B cell (primary cell): ENCODE measurements at regions not wholly inside any gene's neighbourhood (a gene's known extent, or its start where the extent isn't known, plus 50 kb on each side); places are given as distances from the start of the nearest gene placed in this dataset.

Experiments
- ATAC-seq: fragments of 200-7000 bp; cut with Tn5 transposase; one replicate; pipeline ENCODE4 v1.10.0; 2021; ENCODE audit warnings: low read depth, mild to moderate bottlenecking, moderate number of reproducible peaks, moderate library complexity
- CTCF ChIA-PET: fragments of 350-600 bp; sonication (Branson Sonifier 250); formaldehyde crosslinking; loops from one replicate; lab custom pipeline; 2021; ENCODE audit warnings: antibody characterized with exemption, inconsistent platforms; lab: Charles Lee
- POLR2A ChIA-PET: fragments of 350-600 bp; sonication (Branson Sonifier 250); formaldehyde crosslinking; loops from one replicate; lab custom pipeline; 2021; ENCODE audit warnings: antibody characterized with exemption; lab: Charles Lee
- DNase-seq: peaks from one replicate; pipeline ENCODE4 v3.0.0; 2013
- H2AFZ ChIP-seq: 2 replicates; pipeline ENCODE4 v1.6.1; 2012; ENCODE audit warnings: mild to moderate bottlenecking, low read depth, low read length; ENCODE audit not compliant: insufficient read depth, poor library complexity, severe bottlenecking
- H3K27ac ChIP-seq, 2 donors: 1 replicate in 1 of 2; 2 replicates in 1 of 2; pipeline ENCODE4 v1.5.1; 2012 to 2013; ENCODE audit warnings: low read length in 2 of 2, mild to moderate bottlenecking in 2 of 2, moderate library complexity in 1 of 2
- H3K27me3 ChIP-seq, 4 experiments: fragments of 200-600 bp in 1 of 4; sonication (generic) in 1 of 4; replicated peaks in 1 of 4; 1 replicate in 2 of 4; 2 replicates in 2 of 4; pipeline versions ENCODE4 v1.6.1 to v1.7.0; 2013 to 2016; ENCODE audit warnings: low read length in 3 of 4, mild to moderate bottlenecking in 2 of 4, mixed read lengths in 1 of 4, moderate library complexity in 1 of 4; ENCODE audit not compliant: insufficient read depth in 4 of 4, control insufficient read depth in 3 of 4; ENCODE audit errors: control extremely low read depth in 1 of 4
- H3K36me3 ChIP-seq, 2 experiments: replicated peaks in 1 of 2; 1 replicate in 1 of 2; 2 replicates in 1 of 2; pipeline versions ENCODE4 v1.6.1 to v1.7.1; 2013; ENCODE audit warnings: low read length in 1 of 2; ENCODE audit not compliant: insufficient read depth in 2 of 2, control insufficient read depth in 1 of 2; ENCODE audit errors: control extremely low read depth in 1 of 2, extremely low read depth in 1 of 2
- H3K4me1 ChIP-seq, 2 donors: fragments of 200-600 bp in 1 of 2; sonication (generic) in 1 of 2; 1 replicate in 1 of 2; 2 replicates in 1 of 2; pipeline versions ENCODE4 v1.5.1 to v1.6.1; 2013 to 2017; ENCODE audit warnings: low read length in 2 of 2; ENCODE audit not compliant: control insufficient read depth in 2 of 2, insufficient read depth in 2 of 2
- H3K4me2 ChIP-seq: replicated peaks from 2 replicates; pipeline ENCODE3; 2012; ENCODE audit warnings: mild to moderate bottlenecking, low read depth, low read length; ENCODE audit not compliant: poor library complexity, severe bottlenecking
- H3K4me3 ChIP-seq, 5 experiments: fragments of 200-600 bp in 1 of 5; sonication (generic) in 1 of 5; 1 replicate in 3 of 5; 2 replicates in 2 of 5; pipeline versions ENCODE4 v1.5.1 to v1.7.0; 2011 to 2016; ENCODE audit warnings: low read length in 4 of 5, mild to moderate bottlenecking in 4 of 5, low read depth in 2 of 5, control low read depth in 1 of 5, moderate library complexity in 1 of 5; ENCODE audit not compliant: insufficient read depth in 1 of 5; ENCODE audit errors: control extremely low read depth in 1 of 5, extremely low read depth in 1 of 5
- H3K79me2 ChIP-seq: fragments of 200-600 bp; sonication (generic); one replicate; pipeline ENCODE4 v1.6.0; 2016; ENCODE audit warnings: low read length; ENCODE audit not compliant: control insufficient read depth, insufficient read depth
- H3K9ac ChIP-seq: fragments of 200-600 bp; sonication (generic); 2 replicates; pipeline ENCODE4 v1.6.1; 2017; ENCODE audit warnings: mild to moderate bottlenecking, low read length, moderate library complexity
- H3K9me3 ChIP-seq, 3 donors: one replicate each; pipeline versions ENCODE4 v1.6.1 to v1.7.1; 2013; ENCODE audit warnings: low read length in 2 of 3; ENCODE audit not compliant: control insufficient read depth in 2 of 3, insufficient read depth in 1 of 3; ENCODE audit errors: control extremely low read depth in 1 of 3
- H4K20me1 ChIP-seq: 2 replicates; pipeline ENCODE4 v1.6.0; 2012; ENCODE audit warnings: mild to moderate bottlenecking, low read length; ENCODE audit not compliant: insufficient read depth, control insufficient read depth, poor library complexity, severe bottlenecking
- H3K27ac Mint-ChIP-seq: one replicate; pipeline ENCODE4 v1.8.0; 2021; ENCODE audit warnings: mixed read lengths
- H3K27me3 Mint-ChIP-seq: one replicate; pipeline ENCODE4 v1.8.0; 2021; ENCODE audit warnings: mixed read lengths
- H3K4me1 Mint-ChIP-seq: one replicate; pipeline ENCODE4 v1.8.0; 2021; ENCODE audit warnings: mixed read lengths
- H3K4me3 Mint-ChIP-seq: one replicate; pipeline ENCODE4 v1.8.0; 2021; ENCODE audit warnings: mixed read lengths
- H3K9me3 Mint-ChIP-seq: one replicate; pipeline ENCODE4 v1.8.0; 2022; ENCODE audit warnings: mixed read lengths; ENCODE audit not compliant: insufficient read depth
- CTCF ChIP-seq: fragments of 200-600 bp; IDR thresholded peaks from one replicate; pipeline ENCODE4 v1.8.0; 2022; ENCODE audit warnings: antibody characterized with exemption, mild to moderate bottlenecking
- EZH2 ChIP-seq: IDR thresholded peaks from 2 replicates; pipeline ENCODE4 v1.6.1; 2012; ENCODE audit warnings: borderline replicate concordance, low read depth, mild to moderate bottlenecking, moderate library complexity, low read length; ENCODE audit not compliant: insufficient read depth, poor library complexity, severe bottlenecking
- WGBS: methylation state at CpG from one replicate; pipeline ENCODE4 v1.1.5; 2013; ENCODE audit warnings: missing lambda C conversion rate; ENCODE audit not compliant: insufficient coverage; 5-methylcytosine and 5-hydroxymethylcytosine counted together
- intact Hi-C: fragments of 100-400 bp; cut with micrococcal nuclease; formaldehyde crosslinking; loops from one replicate; pipeline ENCODE4 v1.10.0; 2022

- Mint-ChIP-seq H3K9me3 (peaks cover 2% of the 10 kb centered on the region), H3K4me1 (peaks cover 4% of the 10 kb centered on the region), H3K27ac (no peak overlapping the region), H3K27me3 (peaks cover 55% of the 10 kb centered on the region), H3K4me3 (no peak overlapping the region)
- Histone ChIP-seq H3K27ac (no peak overlapping the region), H3K36me3 (no peaks in the 10 kb centered on the region), H3K4me1 (no peaks in the 10 kb centered on the region), H3K27me3 (peaks cover 0 to 31% (median 6%) of the 10 kb centered on the region in 4 experiments), H3K9ac (no peak overlapping the region), H3K9me3 (peaks cover 0 to 10% (median 0%) of the 10 kb centered on the region in 3 donors), H3K79me2 (no peaks in the 10 kb centered on the region), H3K4me2 (no peak overlapping the region), H2AFZ (no peak overlapping the region), H4K20me1 (no peaks in the 10 kb centered on the region), H3K4me3 (no peak overlapping the region)
- peak; percentile 47 for ATAC-seq
- no peak for DNase-seq
- POLR2A ChIA-PET = no interaction called here
- intact Hi-C loops = no loop called here
- TF ChIP-seq EZH2 = no peak
- TF ChIP-seq CTCF = no peak
- 90% methylated on average over 8 of the region's 14 CpGs for WGBS
- CTCF ChIA-PET = no interaction called here
Observed at GRCh38 chr21:33169359-33169758, 60.4 kb upstream of the IFNAR2 start.

- ChIA-PET CTCF (no interaction called here), POLR2A (no interaction called here)
- Histone ChIP-seq H3K79me2 (no peaks in the 10 kb centered on the region), H3K9ac (no peak overlapping the region), H3K36me3 (no peaks in the 10 kb centered on the region), H2AFZ (no peak overlapping the region), H3K4me2 (no peak overlapping the region), H3K4me1 (no peaks in the 10 kb centered on the region), H4K20me1 (no peaks in the 10 kb centered on the region), H3K4me3 (no peak overlapping the region), H3K27ac (no peak overlapping the region), H3K9me3 (peaks cover 0 to 10% (median 0%) of the 10 kb centered on the region in 3 donors), H3K27me3 (peaks cover 0 to 35% (median 7%) of the 10 kb centered on the region in 4 experiments)
- DNase-seq = no peak
- ATAC-seq = no peak
- H3K4me3 Mint-ChIP-seq = no peak overlapping the region
- H3K9me3 Mint-ChIP-seq = peaks cover 2% of the 10 kb centered on the region
- WGBS = 100% methylated on average over 5 of the region's 8 CpGs
- peaks cover 56% of the 10 kb centered on the region for H3K27me3 Mint-ChIP-seq
- peaks cover 4% of the 10 kb centered on the region for H3K4me1 Mint-ChIP-seq
- H3K27ac Mint-ChIP-seq = no peak overlapping the region
- TF ChIP-seq EZH2 (no peak), CTCF (no peak)
- intact Hi-C loops = no loop called here
Observed at GRCh38 chr21:33171616-33172169, 58.0 kb upstream of the IFNAR2 start.
